Activated CD8-positive, alpha-beta T cell treated with anti-CD3 and anti-CD28 coated beads for 36 hours (primary cell): ENCODE measurements at regions not wholly inside any gene's neighbourhood (a gene's known extent, or its start where the extent isn't known, plus 50 kb on each side); places are given as distances from the start of the nearest gene placed in this dataset.

Experiments used
- ATAC-seq: fragments of 200-7000 bp; cut with Tn5 transposase; one replicate; pipeline ENCODE4 v1.10.0; 2021; ENCODE audit warnings: mild to moderate bottlenecking, moderate library complexity
- CTCF ChIA-PET: fragments of 350-600 bp; sonication (Branson Sonifier 250); formaldehyde crosslinking; loops from one replicate; lab custom pipeline; 2021; ENCODE audit warnings: antibody characterized with exemption; lab: Charles Lee
- POLR2A ChIA-PET: fragments of 350-600 bp; sonication (Branson Sonifier 250); formaldehyde crosslinking; loops from one replicate; lab custom pipeline; 2021; ENCODE audit warnings: antibody characterized with exemption; lab: Charles Lee
- DNase-seq: peaks from one replicate; pipeline ENCODE4 v3.0.0-alpha.2; 2020
- H3K27ac Mint-ChIP-seq: one replicate; pipeline ENCODE4 v1.8.0; 2021; ENCODE audit warnings: mild to moderate bottlenecking, mixed read lengths
- H3K27me3 Mint-ChIP-seq: one replicate; pipeline ENCODE4 v1.8.0; 2021; ENCODE audit warnings: mixed read lengths
- H3K36me3 Mint-ChIP-seq: one replicate; pipeline ENCODE4 v1.8.0; 2021; ENCODE audit warnings: low read depth, mixed read lengths
- H3K4me1 Mint-ChIP-seq: one replicate; pipeline ENCODE4 v1.8.0; 2021; ENCODE audit warnings: low read depth, mixed read lengths
- H3K4me3 Mint-ChIP-seq: one replicate; pipeline ENCODE4 v1.8.0; 2021; ENCODE audit warnings: mild to moderate bottlenecking, moderate library complexity, mixed read lengths
- H3K9me3 Mint-ChIP-seq: one replicate; pipeline ENCODE4 v1.8.0; 2021; ENCODE audit warnings: mixed read lengths
- intact Hi-C: fragments of 100-400 bp; cut with micrococcal nuclease; formaldehyde crosslinking; loops from one replicate; pipeline ENCODE4 v1.10.0; 2022
- TF ChIP-seq, protein P1 (sequence below): fragments of 200-600 bp; IDR thresholded peaks from one replicate; pipeline ENCODE4 v1.8.0; 2022; ENCODE audit warnings: antibody characterized with exemption, mild to moderate bottlenecking

- H3K27me3 Mint-ChIP-seq = no peaks in the 10 kb centered on the region
- H3K4me3 Mint-ChIP-seq = no peak overlapping the region
- ChIA-PET POLR2A (no interaction called here), CTCF (no interaction called here)
- DNase-seq (no peak), ATAC-seq (no peak)
- no peak overlapping the region for H3K27ac Mint-ChIP-seq
- intact Hi-C loops = no loop called here
- TF ChIP-seq, protein P1, sequence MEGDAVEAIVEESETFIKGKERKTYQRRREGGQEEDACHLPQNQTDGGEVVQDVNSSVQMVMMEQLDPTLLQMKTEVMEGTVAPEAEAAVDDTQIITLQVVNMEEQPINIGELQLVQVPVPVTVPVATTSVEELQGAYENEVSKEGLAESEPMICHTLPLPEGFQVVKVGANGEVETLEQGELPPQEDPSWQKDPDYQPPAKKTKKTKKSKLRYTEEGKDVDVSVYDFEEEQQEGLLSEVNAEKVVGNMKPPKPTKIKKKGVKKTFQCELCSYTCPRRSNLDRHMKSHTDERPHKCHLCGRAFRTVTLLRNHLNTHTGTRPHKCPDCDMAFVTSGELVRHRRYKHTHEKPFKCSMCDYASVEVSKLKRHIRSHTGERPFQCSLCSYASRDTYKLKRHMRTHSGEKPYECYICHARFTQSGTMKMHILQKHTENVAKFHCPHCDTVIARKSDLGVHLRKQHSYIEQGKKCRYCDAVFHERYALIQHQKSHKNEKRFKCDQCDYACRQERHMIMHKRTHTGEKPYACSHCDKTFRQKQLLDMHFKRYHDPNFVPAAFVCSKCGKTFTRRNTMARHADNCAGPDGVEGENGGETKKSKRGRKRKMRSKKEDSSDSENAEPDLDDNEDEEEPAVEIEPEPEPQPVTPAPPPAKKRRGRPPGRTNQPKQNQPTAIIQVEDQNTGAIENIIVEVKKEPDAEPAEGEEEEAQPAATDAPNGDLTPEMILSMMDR = no peak
- peaks cover 4% of the 10 kb centered on the region for H3K9me3 Mint-ChIP-seq
- no peaks in the 10 kb centered on the region for H3K36me3 Mint-ChIP-seq
- no peaks in the 10 kb centered on the region for H3K4me1 Mint-ChIP-seq
These were observed 391.9 kb upstream of the IRX2 start for GRCh38 chr5:3143382-3143781.

GRCh38 chr5:3142261-3143027, 391.0 kb upstream of the IRX2 start:
- Mint-ChIP-seq H3K9me3 (peaks cover 4% of the 10 kb centered on the region), H3K27ac (no peak overlapping the region), H3K4me3 (no peak overlapping the region), H3K36me3 (no peaks in the 10 kb centered on the region), H3K4me1 (no peaks in the 10 kb centered on the region), H3K27me3 (no peaks in the 10 kb centered on the region)
- ATAC-seq (no peak), DNase-seq (no peak)
- ChIA-PET POLR2A (no interaction called here), CTCF (no interaction called here)
- TF ChIP-seq, protein P1 = no peak
- intact Hi-C loops = no loop called here

- no peaks in the 10 kb centered on the region for H3K36me3 Mint-ChIP-seq
- H3K9me3 Mint-ChIP-seq = peaks cover 4% of the 10 kb centered on the region
- intact Hi-C loops = no loop called here
- ATAC-seq (no peak), DNase-seq (no peak)
- TF ChIP-seq, protein P1 = no peak
- no peaks in the 10 kb centered on the region for H3K4me1 Mint-ChIP-seq
- no peaks in the 10 kb centered on the region for H3K27me3 Mint-ChIP-seq
- CTCF ChIA-PET = no interaction called here
- no peak overlapping the region for H3K4me3 Mint-ChIP-seq
- H3K27ac Mint-ChIP-seq = no peak overlapping the region
- POLR2A ChIA-PET = no interaction called here
These were observed 388.6 kb upstream of the IRX2 start for GRCh38 chr5:3140117-3140516.

DNA sequence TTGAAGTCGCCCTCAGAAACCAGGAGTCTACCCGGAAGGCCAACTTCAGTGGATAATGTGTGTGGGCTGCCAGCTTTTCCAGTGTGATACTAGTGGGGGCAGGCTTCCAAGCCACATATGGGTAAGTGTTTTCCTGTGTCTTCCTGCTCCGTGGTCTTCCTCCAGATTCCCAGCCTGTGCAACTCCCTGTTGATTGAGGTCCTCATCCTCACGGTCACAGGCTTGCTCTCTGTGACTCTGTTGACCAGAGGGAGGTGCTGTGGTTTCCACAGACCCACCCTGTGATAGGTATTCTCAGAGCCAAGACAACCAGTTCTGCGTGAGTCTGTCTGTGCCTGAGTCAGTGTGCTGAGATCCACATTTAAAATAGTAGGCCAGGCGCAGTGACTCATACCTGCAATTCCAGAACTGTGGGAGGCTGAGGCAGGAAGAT, 388.0 kb upstream of the IRX2 start:
- Mint-ChIP-seq H3K27ac (no peak overlapping the region), H3K36me3 (no peaks in the 10 kb centered on the region), H3K4me1 (no peaks in the 10 kb centered on the region), H3K4me3 (no peak overlapping the region), H3K27me3 (no peaks in the 10 kb centered on the region), H3K9me3 (peaks cover 1% of the 10 kb centered on the region)
- TF ChIP-seq, protein P1 = no peak
- POLR2A ChIA-PET = no interaction called here
- no peak for ATAC-seq
- CTCF ChIA-PET = no interaction called here
- no peak for DNase-seq
- intact Hi-C loops = no loop called here

DNA sequence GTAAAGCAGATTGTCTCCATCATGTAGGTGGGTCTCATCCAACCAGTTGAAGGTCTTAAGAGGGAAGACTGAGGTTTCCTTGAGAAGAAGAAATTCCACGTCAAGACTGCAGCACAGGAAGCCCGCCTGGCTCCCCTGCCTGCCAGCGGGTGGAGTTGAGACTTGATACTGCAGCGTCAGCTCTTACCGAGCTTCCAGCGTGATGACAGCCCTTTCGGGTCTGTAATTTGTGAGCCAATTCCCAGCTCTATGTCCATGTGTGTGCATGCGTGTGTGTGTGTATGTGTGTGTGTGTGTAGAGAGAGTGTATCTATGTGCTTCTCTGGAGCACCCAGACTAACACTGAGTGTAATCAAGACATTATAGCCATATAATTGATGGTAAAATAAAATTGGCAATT, 379.7 kb upstream of the IRX2 start:
- Mint-ChIP-seq H3K4me1 (no peaks in the 10 kb centered on the region), H3K27me3 (no peaks in the 10 kb centered on the region), H3K36me3 (no peaks in the 10 kb centered on the region), H3K27ac (no peak overlapping the region), H3K9me3 (no peaks in the 10 kb centered on the region), H3K4me3 (no peak overlapping the region)
- TF ChIP-seq, protein P1 = no peak
- ChIA-PET POLR2A (no interaction called here), CTCF (no interaction called here)
- DNase-seq = no peak
- ATAC-seq = no peak
- intact Hi-C loops = no loop called here
